ENCODE measurements at regions not wholly inside any gene's neighbourhood (a gene's known extent, or its start where the extent isn't known, plus 50 kb on each side); places are given as distances from the start of the nearest gene placed in this dataset.
"Not testable (repeated sequence)": the region's sequence is repeated elsewhere in the genome, so short reads cannot be mapped to it uniquely, and the experiment has no call there.

DNA sequence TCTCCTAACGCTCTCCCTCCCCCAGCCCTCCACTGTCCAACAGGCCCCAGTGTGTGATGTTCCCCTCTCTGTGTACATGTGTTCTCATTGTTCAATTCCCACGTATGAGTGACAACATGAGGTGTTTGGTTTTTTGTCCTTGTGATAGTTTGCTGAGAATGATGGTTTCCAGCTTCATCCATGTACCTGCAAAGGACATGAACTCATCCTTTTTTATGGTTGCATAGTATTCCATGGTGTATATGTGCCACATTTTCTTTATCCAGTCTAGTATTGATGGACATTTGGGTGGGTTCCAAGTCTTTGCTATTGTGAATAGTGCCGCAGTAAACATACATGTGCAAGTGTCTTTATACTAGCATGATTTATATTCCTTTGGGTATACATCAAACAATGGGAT is 347.4 kb downstream of the MAGEE1 start:
- H3K4me1 ChIP-seq (ENCODE audit: control insufficient read depth, insufficient read depth, low read length); H3K9me3 ChIP-seq (ENCODE audit: control insufficient read depth, insufficient read depth, low read length); H3K27me3 ChIP-seq (ENCODE audit: control insufficient read depth, insufficient read depth, low read length); H3K9ac ChIP-seq (ENCODE audit: low read depth, low read length); H3K36me3 ChIP-seq (ENCODE audit: control insufficient read depth, insufficient read depth, low read length); H3K4me3 ChIP-seq (ENCODE audit: low read depth, low read length): not testable (repeated sequence)

DNA sequence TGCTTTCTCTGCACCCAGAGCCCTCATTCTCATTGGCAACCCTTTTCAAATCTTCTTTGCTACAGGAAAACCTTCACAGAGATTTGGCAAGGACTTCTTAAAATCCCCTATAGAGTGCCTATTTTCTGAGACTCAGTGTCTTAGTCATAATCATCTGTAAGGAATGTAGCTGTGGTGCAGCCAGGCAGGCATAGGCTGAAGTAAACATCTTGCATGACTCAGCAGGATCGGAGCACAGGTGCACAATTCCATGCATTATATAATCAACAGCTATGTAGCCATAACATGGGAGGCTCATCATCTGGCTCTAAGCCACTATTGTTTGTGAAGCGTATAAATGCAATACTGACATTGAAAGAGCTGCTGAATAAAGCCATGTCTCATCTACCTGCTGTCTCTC is 368.8 kb downstream of the MAGEE1 start:
- H3K27me3 ChIP-seq (ENCODE audit: control insufficient read depth, insufficient read depth, low read length): no peaks in the 10 kb centered on the region
- H3K4me1 ChIP-seq (ENCODE audit: control insufficient read depth, insufficient read depth, low read length): no peaks in the 10 kb centered on the region
- peaks cover 5% of the 10 kb centered on the region for H3K9me3 ChIP-seq (ENCODE audit: control insufficient read depth, insufficient read depth, low read length)
- H3K9ac ChIP-seq (ENCODE audit: low read depth, low read length): no peak overlapping the region
- no peaks in the 10 kb centered on the region for H3K36me3 ChIP-seq (ENCODE audit: control insufficient read depth, insufficient read depth, low read length)
- H3K4me3 ChIP-seq (ENCODE audit: low read depth, low read length): no peak overlapping the region

DNA sequence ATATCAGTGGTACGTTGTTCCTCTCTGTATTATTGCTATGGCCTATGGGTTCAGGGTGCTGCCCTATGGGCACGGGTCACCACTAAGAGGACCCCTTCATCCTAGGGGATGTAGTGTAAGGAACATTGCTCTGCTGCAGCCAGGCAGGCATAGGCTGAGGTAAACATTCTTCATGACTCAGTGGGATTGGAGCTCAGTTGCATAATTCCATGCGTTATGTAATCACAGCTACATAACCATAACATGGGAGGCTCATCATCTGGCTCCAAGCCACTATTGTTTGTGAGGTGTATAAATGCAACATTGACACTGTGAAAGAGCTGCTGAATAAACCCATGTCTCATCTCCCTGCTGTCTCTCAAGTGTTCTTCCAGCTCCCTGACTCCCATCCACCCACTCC is 375.2 kb downstream of the MAGEE1 start:
- Histone ChIP-seq H3K9ac (ENCODE audit: low read depth, low read length) (no peak overlapping the region), H3K9me3 (ENCODE audit: control insufficient read depth, insufficient read depth, low read length) (peaks cover 10% of the 10 kb centered on the region), H3K27me3 (ENCODE audit: control insufficient read depth, insufficient read depth, low read length) (no peaks in the 10 kb centered on the region), H3K4me1 (ENCODE audit: control insufficient read depth, insufficient read depth, low read length) (no peaks in the 10 kb centered on the region), H3K4me3 (ENCODE audit: low read depth, low read length) (no peak overlapping the region), H3K36me3 (ENCODE audit: control insufficient read depth, insufficient read depth, low read length) (no peaks in the 10 kb centered on the region)

DNA sequence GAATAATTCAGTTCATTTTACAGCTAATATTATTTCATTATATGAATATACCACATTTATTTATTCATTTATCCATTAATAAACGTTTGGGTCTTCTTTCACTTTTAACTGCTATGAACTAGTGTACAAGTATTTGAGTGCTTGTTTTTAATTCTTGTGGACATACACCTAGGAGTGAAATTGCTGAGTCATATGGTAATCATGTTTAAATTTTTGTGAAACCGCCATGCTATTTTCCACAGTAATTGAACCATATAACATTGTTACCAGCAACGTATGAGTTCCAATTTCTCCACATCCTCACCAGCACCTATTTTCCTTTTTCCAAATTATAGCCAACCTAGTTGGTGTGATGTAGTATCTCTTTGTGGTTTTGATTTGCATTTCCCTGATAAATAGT is 388.2 kb downstream of the MAGEE1 start:
- no peaks in the 10 kb centered on the region for H3K36me3 ChIP-seq (ENCODE audit: control insufficient read depth, insufficient read depth, low read length)
- no peaks in the 10 kb centered on the region for H3K4me1 ChIP-seq (ENCODE audit: control insufficient read depth, insufficient read depth, low read length)
- H3K9ac ChIP-seq (ENCODE audit: low read depth, low read length): no peak overlapping the region
- H3K9me3 ChIP-seq (ENCODE audit: control insufficient read depth, insufficient read depth, low read length): no peaks in the 10 kb centered on the region
- H3K4me3 ChIP-seq (ENCODE audit: low read depth, low read length): no peak overlapping the region
- H3K27me3 ChIP-seq (ENCODE audit: control insufficient read depth, insufficient read depth, low read length): no peaks in the 10 kb centered on the region

DNA sequence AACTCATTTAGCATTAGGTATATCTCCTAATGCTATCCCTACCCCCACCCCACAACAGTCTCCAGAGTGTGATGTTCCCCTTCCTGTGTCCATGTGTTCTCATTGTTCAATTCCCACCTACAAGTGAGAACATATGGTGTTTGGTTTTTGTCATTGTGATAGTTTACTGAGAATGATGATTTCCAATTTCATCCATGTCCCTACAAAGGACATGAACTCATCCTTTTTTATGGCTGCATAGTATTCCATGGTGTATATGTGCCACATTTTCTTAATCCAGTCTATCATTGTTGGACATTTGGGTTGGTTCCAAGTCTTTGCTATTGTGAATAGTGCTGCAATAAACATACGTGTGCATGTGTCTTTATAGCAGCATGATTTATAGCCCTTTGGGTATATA is 389.8 kb downstream of the MAGEE1 start:
- not testable (repeated sequence) for H3K4me1 ChIP-seq (ENCODE audit: control insufficient read depth, insufficient read depth, low read length); H3K9ac ChIP-seq (ENCODE audit: low read depth, low read length); H3K27me3 ChIP-seq (ENCODE audit: control insufficient read depth, insufficient read depth, low read length); H3K4me3 ChIP-seq (ENCODE audit: low read depth, low read length); H3K9me3 ChIP-seq (ENCODE audit: control insufficient read depth, insufficient read depth, low read length); H3K36me3 ChIP-seq (ENCODE audit: control insufficient read depth, insufficient read depth, low read length)

DNA sequence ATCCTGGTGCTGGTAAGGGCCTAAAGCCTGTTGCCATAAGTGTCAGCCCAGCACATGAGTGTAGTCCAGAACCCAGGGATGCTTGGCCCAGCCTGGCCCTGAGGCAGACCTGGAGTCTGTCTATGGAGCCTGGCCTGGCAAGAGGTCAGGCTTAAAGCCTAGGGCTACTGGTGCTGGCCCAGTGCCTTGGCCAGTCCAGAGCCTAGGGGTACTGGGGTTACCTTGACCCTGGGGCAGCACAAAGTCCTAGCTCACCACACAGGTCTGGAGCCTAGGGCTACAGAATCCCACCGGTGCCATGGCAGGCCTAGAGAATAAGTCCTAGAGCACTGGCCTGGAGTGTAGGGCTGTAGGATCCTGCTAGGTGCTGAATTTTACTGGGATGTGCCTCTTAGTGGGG is 393.8 kb downstream of the MAGEE1 start:
- H3K9me3 ChIP-seq (ENCODE audit: control insufficient read depth, insufficient read depth, low read length): no peaks in the 10 kb centered on the region
- H3K36me3 ChIP-seq (ENCODE audit: control insufficient read depth, insufficient read depth, low read length): no peaks in the 10 kb centered on the region
- H3K4me3 ChIP-seq (ENCODE audit: low read depth, low read length): no peak overlapping the region
- H3K27me3 ChIP-seq (ENCODE audit: control insufficient read depth, insufficient read depth, low read length): no peaks in the 10 kb centered on the region
- no peaks in the 10 kb centered on the region for H3K4me1 ChIP-seq (ENCODE audit: control insufficient read depth, insufficient read depth, low read length)
- no peak overlapping the region for H3K9ac ChIP-seq (ENCODE audit: low read depth, low read length)

DNA sequence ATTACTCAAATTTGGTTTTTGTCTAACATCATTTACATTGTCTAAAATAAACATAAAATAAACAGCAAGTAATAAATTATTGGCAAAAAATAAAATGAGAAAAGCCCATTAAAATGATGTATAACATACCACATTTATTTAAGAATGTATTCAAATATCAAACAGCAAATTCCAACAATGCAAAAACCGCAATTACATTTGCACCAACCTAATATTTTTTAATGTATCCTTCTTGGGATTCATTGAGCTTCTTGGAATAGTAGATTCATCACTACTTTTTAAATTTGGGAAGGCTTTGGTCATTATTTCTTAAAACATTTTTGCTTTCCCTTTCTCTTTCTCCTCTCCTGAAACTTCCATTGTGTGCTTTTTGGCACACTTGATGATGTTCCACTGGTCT is 400.2 kb downstream of the MAGEE1 start:
- Histone ChIP-seq H3K9ac (ENCODE audit: low read depth, low read length) (no peak overlapping the region), H3K4me3 (ENCODE audit: low read depth, low read length) (no peak overlapping the region), H3K9me3 (ENCODE audit: control insufficient read depth, insufficient read depth, low read length) (no peaks in the 10 kb centered on the region), H3K36me3 (ENCODE audit: control insufficient read depth, insufficient read depth, low read length) (no peaks in the 10 kb centered on the region), H3K4me1 (ENCODE audit: control insufficient read depth, insufficient read depth, low read length) (no peaks in the 10 kb centered on the region), H3K27me3 (ENCODE audit: control insufficient read depth, insufficient read depth, low read length) (no peaks in the 10 kb centered on the region)

DNA sequence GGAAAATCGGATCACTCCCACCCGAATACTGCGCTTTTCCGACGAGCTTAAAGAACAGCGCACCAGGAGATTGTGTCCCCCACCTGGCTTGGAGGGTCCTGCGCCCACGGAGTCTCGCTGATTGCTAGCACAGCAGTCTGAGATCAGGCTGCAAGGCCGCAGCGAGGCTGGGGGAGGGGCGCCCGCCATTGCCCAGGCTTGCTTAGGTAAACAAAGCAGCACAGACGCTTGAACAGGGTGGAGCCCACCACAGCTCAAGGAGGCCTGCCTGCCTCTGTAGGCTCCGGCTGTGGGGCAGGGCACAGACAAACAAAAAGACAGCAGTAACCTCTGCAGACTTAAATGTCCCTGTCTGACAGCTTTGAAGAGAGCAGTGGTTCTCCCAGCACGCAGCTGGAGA is 413.4 kb downstream of the MAGEE1 start:
- H3K4me3 ChIP-seq (ENCODE audit: low read depth, low read length); H3K4me1 ChIP-seq (ENCODE audit: control insufficient read depth, insufficient read depth, low read length); H3K36me3 ChIP-seq (ENCODE audit: control insufficient read depth, insufficient read depth, low read length); H3K27me3 ChIP-seq (ENCODE audit: control insufficient read depth, insufficient read depth, low read length); H3K9ac ChIP-seq (ENCODE audit: low read depth, low read length); H3K9me3 ChIP-seq (ENCODE audit: control insufficient read depth, insufficient read depth, low read length): not testable (repeated sequence)

DNA sequence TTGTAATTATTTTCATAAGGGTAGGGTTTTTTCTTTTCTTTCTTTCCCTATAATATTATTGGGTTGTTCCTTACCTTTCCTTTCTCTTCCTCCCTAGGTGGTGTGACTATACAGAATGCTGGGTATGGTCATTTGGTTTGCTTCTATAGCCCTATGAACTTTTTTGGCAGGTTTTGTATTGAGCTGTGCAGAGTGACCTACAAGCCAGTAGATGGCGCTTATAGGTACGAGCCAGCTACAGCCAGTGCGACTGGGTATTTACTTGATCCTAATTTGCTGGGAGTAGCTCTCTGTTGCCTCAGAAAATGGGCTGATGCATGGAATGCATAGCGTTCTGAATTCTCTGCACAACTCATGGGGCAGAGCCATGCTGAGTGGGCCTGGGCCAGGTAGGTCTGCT is 423.3 kb downstream of the MAGEE1 start:
- Histone ChIP-seq H3K4me1 (ENCODE audit: control insufficient read depth, insufficient read depth, low read length) (no peaks in the 10 kb centered on the region), H3K9me3 (ENCODE audit: control insufficient read depth, insufficient read depth, low read length) (peaks cover 8% of the 10 kb centered on the region), H3K27me3 (ENCODE audit: control insufficient read depth, insufficient read depth, low read length) (no peaks in the 10 kb centered on the region), H3K36me3 (ENCODE audit: control insufficient read depth, insufficient read depth, low read length) (no peaks in the 10 kb centered on the region), H3K9ac (ENCODE audit: low read depth, low read length) (no peak overlapping the region), H3K4me3 (ENCODE audit: low read depth, low read length) (no peak overlapping the region)

DNA sequence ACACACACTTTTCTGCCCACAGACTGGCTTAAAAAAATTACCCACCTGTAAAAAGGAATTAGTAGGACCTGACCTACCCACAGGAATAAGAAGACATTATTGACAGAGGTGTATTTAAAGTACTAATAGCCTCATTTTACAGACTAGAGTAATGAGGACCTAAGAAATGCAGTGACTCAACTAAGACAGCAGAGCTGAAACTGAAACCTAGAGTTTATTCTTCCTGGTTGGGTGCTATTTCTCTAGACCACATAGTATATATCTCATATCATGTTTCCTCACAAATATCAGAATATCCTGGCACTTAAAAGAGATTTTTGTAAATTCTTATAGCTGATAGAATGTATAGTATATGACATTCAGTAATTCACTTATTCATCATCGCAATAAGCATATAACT is 435.0 kb downstream of the MAGEE1 start:
- Histone ChIP-seq H3K4me1 (ENCODE audit: control insufficient read depth, insufficient read depth, low read length) (no peaks in the 10 kb centered on the region), H3K9me3 (ENCODE audit: control insufficient read depth, insufficient read depth, low read length) (peaks cover 6% of the 10 kb centered on the region), H3K36me3 (ENCODE audit: control insufficient read depth, insufficient read depth, low read length) (no peaks in the 10 kb centered on the region), H3K4me3 (ENCODE audit: low read depth, low read length) (no peak overlapping the region), H3K27me3 (ENCODE audit: control insufficient read depth, insufficient read depth, low read length) (no peaks in the 10 kb centered on the region), H3K9ac (ENCODE audit: low read depth, low read length) (no peak overlapping the region)

DNA sequence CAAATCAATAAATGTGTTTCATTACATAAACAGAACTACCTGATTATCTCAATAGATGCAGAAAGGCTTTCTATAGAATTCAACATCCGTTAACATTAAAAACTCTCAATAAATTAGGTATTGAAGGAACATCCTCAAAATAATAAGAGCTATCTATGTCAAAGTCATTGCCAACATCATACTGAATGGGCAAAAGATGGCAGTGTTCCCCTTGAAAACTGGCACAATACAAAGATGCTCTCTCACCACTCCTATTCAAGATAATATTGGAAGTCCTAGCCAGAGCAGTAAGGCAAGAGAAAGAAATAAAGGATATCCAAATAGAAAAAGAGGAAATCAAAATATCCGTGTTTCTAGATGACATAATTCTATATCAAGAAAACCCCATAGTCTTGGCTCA is 466.4 kb downstream of the MAGEE1 start:
- H3K27me3 ChIP-seq (ENCODE audit: control insufficient read depth, insufficient read depth, low read length): no peaks in the 10 kb centered on the region
- no peaks in the 10 kb centered on the region for H3K9me3 ChIP-seq (ENCODE audit: control insufficient read depth, insufficient read depth, low read length)
- no peaks in the 10 kb centered on the region for H3K36me3 ChIP-seq (ENCODE audit: control insufficient read depth, insufficient read depth, low read length)
- H3K4me3 ChIP-seq (ENCODE audit: low read depth, low read length): no peak overlapping the region
- no peak overlapping the region for H3K9ac ChIP-seq (ENCODE audit: low read depth, low read length)
- H3K4me1 ChIP-seq (ENCODE audit: control insufficient read depth, insufficient read depth, low read length): no peaks in the 10 kb centered on the region

DNA sequence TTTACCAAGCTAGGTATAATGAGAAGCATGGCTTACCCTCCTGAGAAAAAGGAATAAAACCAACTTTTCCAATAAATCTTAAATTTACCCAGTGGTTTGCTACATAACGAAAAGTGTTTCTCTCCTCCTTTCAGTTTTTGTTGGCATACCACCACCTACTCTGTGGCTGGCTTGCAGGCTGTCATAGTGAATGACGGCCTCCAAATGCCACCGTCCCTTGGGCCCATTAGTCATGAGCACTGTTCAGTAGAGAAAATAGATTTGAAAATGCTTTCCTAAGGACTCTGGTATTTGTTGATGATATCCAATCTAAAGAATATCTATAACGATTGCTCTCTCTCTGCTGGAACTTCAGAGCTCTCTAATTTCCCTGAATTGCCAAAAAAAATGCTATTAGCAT is 488.3 kb downstream of the MAGEE1 start:
- Histone ChIP-seq H3K27me3 (ENCODE audit: control insufficient read depth, insufficient read depth, low read length) (no peaks in the 10 kb centered on the region), H3K4me1 (ENCODE audit: control insufficient read depth, insufficient read depth, low read length) (no peaks in the 10 kb centered on the region), H3K4me3 (ENCODE audit: low read depth, low read length) (no peak overlapping the region), H3K36me3 (ENCODE audit: control insufficient read depth, insufficient read depth, low read length) (no peaks in the 10 kb centered on the region), H3K9ac (ENCODE audit: low read depth, low read length) (no peak overlapping the region), H3K9me3 (ENCODE audit: control insufficient read depth, insufficient read depth, low read length) (no peaks in the 10 kb centered on the region)

DNA sequence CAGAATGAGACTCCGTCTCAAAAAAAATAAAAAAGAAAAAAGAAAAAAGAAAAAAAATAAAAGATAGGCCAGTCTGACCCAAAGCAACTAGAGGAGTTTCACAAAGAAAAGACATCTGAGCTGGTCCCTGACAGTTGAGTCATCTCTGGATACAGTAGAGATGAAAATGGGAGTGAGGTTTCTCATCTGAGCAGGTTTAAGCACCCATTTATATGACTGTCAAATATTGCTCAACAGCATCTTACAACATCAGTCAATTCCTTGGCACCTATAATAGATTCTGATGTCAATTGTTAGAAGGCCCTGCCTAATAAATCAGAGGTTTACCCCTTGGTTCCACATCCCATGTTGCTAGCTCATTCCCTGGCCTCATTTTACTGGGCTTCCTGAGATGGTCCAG is 490.5 kb downstream of the MAGEE1 start:
- Histone ChIP-seq H3K4me1 (ENCODE audit: control insufficient read depth, insufficient read depth, low read length) (no peaks in the 10 kb centered on the region), H3K36me3 (ENCODE audit: control insufficient read depth, insufficient read depth, low read length) (no peaks in the 10 kb centered on the region), H3K4me3 (ENCODE audit: low read depth, low read length) (no peak overlapping the region), H3K9me3 (ENCODE audit: control insufficient read depth, insufficient read depth, low read length) (no peaks in the 10 kb centered on the region), H3K27me3 (ENCODE audit: control insufficient read depth, insufficient read depth, low read length) (no peaks in the 10 kb centered on the region), H3K9ac (ENCODE audit: low read depth, low read length) (no peak overlapping the region)

Measured in iPS-15b (cell line).